Large intestine (tissue), 3 donors: ENCODE measurements at regions not wholly inside any gene's neighbourhood (a gene's known extent, or its start where the extent isn't known, plus 50 kb on each side); places are given as distances from the start of the nearest gene placed in this dataset.
"Not testable (repeated sequence)": the region's sequence is repeated elsewhere in the genome, so short reads cannot be mapped to it uniquely, and the experiment has no call there.

Source experiments
- DNase-seq, 2 donors: peaks; one replicate each; pipeline versions ENCODE4 v3.0.0 to v3.0.0-alpha.2; 2013
- H3K27ac ChIP-seq: one replicate; pipeline ENCODE4 v1.5.1; 2013; ENCODE audit warnings: low read length
- H3K27me3 ChIP-seq: 2 replicates; pipeline ENCODE4 v1.6.1; 2013; ENCODE audit warnings: low read length; ENCODE audit not compliant: control insufficient read depth, insufficient read depth
- H3K36me3 ChIP-seq: 2 replicates; pipeline ENCODE4 v1.6.1; 2013; ENCODE audit warnings: low read length; ENCODE audit not compliant: control insufficient read depth, insufficient read depth
- H3K4me1 ChIP-seq: one replicate; pipeline ENCODE4 v1.6.1; 2013; ENCODE audit warnings: low read length; ENCODE audit not compliant: control insufficient read depth, insufficient read depth
- H3K4me3 ChIP-seq: one replicate; pipeline ENCODE4 v1.5.1; 2013; ENCODE audit warnings: low read length
- H3K9me3 ChIP-seq: one replicate; pipeline ENCODE4 v1.6.1; 2013; ENCODE audit warnings: mild to moderate bottlenecking, low read depth, low read length, moderate library complexity; ENCODE audit not compliant: control insufficient read depth
- WGBS: methylation state at CpG from one replicate; pipeline ENCODE4 v1.1.5; 2013; ENCODE audit warnings: low lambda C conversion rate; ENCODE audit not compliant: insufficient coverage; 5-methylcytosine and 5-hydroxymethylcytosine counted together

DNA sequence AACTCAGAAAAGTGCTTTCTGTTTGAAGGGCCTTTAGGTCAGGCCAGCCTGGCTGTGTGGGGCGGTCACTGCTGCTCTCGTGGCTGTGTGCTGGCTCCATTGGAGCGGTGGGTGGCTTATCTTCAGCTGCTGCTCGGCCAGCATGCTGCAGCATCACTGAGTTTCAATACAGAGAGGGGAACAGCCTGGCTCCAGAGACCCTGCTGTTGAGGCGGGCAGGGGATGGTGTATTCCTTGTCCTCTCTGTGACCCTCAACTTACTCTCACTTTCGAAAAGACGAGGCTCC is 248.5 kb upstream of the ONECUT1 start:
- Histone ChIP-seq H3K27me3 (no peaks in the 10 kb centered on the region), H3K36me3 (no peaks in the 10 kb centered on the region), H3K27ac (no peak overlapping the region), H3K9me3 (no peaks in the 10 kb centered on the region), H3K4me3 (no peak overlapping the region), H3K4me1 (no peaks in the 10 kb centered on the region)
- DNase-seq: no peak
- no CpG with 5 or more reads among the region's 7 CpGs for WGBS

DNA sequence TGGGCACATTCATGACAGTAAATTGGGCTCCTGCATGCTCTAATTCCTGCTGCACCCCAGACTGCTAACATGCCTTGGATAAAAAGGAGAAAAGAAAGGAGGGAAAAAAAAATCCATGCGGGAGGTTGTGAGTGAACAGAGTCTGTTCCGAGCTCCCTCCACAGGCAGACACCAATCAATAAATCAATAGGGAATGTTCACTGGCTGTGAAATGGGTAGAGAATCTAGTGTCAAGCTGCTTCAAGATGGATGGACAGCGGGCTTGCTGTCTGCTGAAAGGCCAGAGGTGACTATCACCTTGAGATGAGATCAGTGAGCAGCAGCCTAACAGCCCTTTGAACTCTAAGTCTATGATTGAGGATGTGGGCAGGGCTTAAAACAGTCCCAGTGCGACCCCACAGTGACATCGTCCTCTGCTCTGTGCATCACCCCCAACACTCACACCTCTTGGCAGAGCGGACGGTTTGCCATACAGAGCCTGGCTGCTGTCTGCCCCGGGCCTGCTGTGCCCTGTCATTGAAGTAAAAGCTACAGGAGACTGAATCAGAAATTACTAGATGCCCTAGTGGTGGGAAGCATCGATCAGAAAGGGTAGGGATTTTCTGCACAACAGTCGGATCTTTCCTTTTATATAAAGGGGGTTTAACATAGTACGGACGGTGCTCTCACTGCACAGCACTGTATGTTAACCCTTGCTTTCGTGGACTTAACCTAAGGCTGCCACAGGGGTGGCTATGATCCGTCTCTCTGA is 247.9 kb upstream of the ONECUT1 start:
- Histone ChIP-seq H3K27me3 (no peaks in the 10 kb centered on the region), H3K9me3 (no peaks in the 10 kb centered on the region), H3K4me1 (no peaks in the 10 kb centered on the region), H3K4me3 (no peak overlapping the region), H3K36me3 (no peaks in the 10 kb centered on the region), H3K27ac (no peak overlapping the region)
- WGBS: 89% methylated on average over 5 of the region's 14 CpGs
- DNase-seq: no peak

DNA sequence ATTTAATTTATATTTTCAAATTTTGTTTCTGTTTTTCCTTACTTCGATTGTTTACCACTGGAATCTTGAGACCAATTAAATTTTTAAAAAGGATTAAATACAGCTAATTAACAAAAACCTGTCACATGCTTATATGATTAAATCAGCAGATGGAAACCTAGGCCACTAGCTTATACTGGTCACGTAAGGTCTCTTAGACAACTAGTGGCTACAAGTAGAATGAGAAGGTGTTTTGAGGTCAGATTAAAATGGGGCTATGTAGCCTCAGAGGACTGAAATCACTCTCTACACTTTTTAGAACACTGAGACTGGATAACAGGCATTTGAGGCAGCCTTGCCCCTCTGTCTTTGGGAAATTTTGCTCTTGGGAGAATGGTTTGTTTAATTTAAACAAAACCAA is 246.5 kb upstream of the ONECUT1 start:
- Histone ChIP-seq H3K9me3 (no peaks in the 10 kb centered on the region), H3K36me3 (no peaks in the 10 kb centered on the region), H3K27ac (no peak overlapping the region), H3K4me1 (no peaks in the 10 kb centered on the region), H3K4me3 (no peak overlapping the region), H3K27me3 (no peaks in the 10 kb centered on the region)
- DNase-seq: no peak
- 100% methylated on average over 1 of the region's 2 CpGs for WGBS

DNA sequence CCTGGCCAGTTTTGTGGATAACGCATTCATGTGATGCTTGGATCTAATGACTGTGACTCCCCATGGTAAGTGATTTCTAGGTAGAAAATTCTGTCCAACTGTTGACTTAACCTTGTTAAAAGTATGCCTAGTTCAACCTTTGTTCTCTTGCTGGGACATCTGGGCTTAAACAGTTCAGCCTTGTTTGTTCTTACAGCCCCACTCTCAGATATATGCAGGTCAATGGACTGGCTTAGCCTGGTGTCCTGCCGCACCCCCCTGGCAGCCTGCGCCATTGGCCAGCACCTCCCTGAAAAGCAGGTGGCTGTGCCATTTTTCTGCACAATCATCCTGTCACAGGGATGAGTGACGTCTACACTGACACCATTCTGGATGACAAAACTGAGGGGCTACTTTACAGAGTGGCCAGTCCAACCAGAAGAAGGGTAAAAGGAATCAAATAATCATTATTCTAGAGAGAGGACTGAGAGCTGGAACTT is 244.7 kb upstream of the ONECUT1 start:
- no CpG with 5 or more reads among the region's 4 CpGs for WGBS
- H3K27me3 ChIP-seq: no peaks in the 10 kb centered on the region
- H3K4me1 ChIP-seq: no peaks in the 10 kb centered on the region
- no peaks in the 10 kb centered on the region for H3K36me3 ChIP-seq
- no peak overlapping the region for H3K4me3 ChIP-seq
- DNase-seq: no peak
- H3K9me3 ChIP-seq: no peaks in the 10 kb centered on the region
- no peak overlapping the region for H3K27ac ChIP-seq

DNA sequence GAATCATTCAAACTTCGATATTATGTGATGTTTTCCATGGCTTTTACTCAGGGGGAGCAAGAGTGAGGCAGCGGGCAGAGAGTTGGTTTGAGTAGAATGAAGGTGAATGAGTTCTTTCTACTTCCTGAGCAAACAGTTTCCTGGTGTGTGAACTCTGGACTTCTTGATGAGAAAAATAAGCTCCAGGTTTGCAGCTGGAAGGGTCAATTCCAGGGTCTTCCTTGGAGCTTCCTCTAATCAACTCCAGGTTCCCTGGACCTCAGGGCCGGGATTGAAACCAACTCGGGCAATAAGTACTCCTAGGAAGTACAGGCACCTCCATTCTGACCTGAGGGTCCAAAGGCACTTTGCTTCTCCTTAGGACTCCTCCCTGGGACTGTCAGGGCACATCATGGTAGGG is 243.6 kb upstream of the ONECUT1 start:
- Histone ChIP-seq H3K9me3 (no peaks in the 10 kb centered on the region), H3K36me3 (no peaks in the 10 kb centered on the region), H3K27ac (no peak overlapping the region), H3K4me1 (no peaks in the 10 kb centered on the region), H3K4me3 (no peak overlapping the region), H3K27me3 (no peaks in the 10 kb centered on the region)
- 80% methylated on average over 1 of the region's 4 CpGs for WGBS
- DNase-seq: no peak

DNA sequence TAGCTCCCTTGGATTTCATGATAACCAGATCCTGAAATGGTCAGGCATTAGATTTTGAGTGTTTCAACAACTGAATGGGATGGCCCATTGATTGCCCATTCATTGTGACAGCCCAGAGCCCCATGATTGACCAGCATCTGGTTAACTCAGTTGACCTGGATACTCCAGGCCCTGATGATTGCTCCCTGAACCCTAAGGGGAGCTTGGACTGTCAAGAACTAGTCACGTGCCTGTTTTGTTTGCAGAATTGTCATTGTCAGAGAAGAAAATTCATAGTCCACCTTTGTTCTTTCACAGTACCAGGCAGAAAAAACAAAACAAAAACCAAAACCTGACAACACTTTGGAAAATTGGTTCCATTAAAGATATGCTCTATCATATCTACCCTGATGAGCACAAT is 241.3 kb upstream of the ONECUT1 start:
- Histone ChIP-seq H3K27ac (no peak overlapping the region), H3K9me3 (peaks cover 2% of the 10 kb centered on the region), H3K4me3 (no peak overlapping the region), H3K27me3 (no peaks in the 10 kb centered on the region), H3K36me3 (no peaks in the 10 kb centered on the region), H3K4me1 (no peaks in the 10 kb centered on the region)
- no peak for DNase-seq
- no CpG with 5 or more reads among the region's 1 CpG for WGBS

DNA sequence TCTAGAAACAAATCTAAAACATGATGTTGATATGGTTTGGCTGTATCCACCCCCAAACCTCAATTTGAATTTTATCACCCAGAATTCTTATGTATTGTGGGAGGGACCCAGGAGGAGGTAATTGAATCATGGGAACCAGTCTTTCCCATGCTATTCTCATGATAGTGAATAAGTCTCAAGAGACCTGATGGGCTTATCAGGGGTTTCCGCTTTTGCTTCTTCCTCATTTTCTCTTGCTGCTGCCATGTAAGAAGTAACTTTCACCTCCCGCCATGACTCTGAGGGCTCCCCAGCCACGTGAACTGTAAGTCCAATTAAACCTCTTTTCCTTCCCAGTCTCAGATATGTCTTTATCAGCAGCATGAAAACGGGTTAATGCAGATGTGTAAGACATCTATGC is 232.7 kb upstream of the ONECUT1 start:
- Histone ChIP-seq H3K27ac (no peak overlapping the region), H3K4me1 (no peaks in the 10 kb centered on the region), H3K36me3 (no peaks in the 10 kb centered on the region), H3K27me3 (no peaks in the 10 kb centered on the region), H3K9me3 (peaks cover under 1% of the 10 kb centered on the region), H3K4me3 (no peak overlapping the region)
- DNase-seq: no peak
- WGBS: 80% methylated on average over 1 of the region's 4 CpGs

DNA sequence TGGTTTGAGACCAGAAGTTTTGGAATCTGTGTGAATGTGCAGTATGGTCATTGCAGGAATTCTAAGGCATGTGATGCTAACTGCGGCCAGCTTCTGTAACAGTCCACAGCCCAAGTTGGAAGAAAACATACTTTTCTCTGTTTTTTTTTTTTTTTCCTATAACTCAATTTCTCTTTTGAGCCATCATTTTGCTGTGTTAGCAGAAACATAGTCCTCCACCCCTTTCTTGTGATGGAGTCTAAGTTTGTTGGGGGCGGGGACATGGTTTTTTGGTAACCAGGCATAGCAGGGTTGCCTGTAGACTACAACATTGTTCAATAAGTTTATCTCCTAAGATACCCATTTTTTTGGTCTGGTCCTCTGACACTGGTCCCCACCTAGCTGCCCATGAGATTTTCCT is 223.2 kb upstream of the ONECUT1 start:
- WGBS: 82% methylated on average over 2 of the region's 2 CpGs
- no peaks in the 10 kb centered on the region for H3K36me3 ChIP-seq
- no peaks in the 10 kb centered on the region for H3K9me3 ChIP-seq
- no peaks in the 10 kb centered on the region for H3K27me3 ChIP-seq
- H3K4me1 ChIP-seq: no peaks in the 10 kb centered on the region
- no peak for DNase-seq
- no peak overlapping the region for H3K27ac ChIP-seq
- H3K4me3 ChIP-seq: no peak overlapping the region

DNA sequence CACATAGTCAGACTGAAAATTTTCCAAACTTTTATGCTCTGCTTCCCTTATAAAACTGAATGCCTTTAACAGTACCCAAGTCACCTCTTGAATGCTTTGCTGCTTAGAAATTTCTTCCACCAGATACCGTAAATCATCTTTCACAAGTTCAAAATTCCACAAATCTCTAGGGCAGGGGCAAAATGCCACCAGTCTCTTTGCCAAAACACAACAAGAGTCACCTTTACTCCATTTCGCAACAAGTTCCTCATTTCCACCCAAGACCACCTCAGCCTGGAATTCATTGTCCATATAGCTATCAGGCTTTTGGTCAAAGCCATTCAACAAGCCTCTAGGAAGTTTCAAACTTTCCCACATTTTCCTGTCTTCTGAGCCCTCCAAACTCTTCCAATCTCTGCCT is 221.6 kb upstream of the ONECUT1 start:
- H3K36me3 ChIP-seq, H3K4me1 ChIP-seq, H3K27ac ChIP-seq, H3K27me3 ChIP-seq, H3K9me3 ChIP-seq, H3K4me3 ChIP-seq, DNase-seq: not testable (repeated sequence)
- 80% methylated on average over 1 of the region's 2 CpGs for WGBS

DNA sequence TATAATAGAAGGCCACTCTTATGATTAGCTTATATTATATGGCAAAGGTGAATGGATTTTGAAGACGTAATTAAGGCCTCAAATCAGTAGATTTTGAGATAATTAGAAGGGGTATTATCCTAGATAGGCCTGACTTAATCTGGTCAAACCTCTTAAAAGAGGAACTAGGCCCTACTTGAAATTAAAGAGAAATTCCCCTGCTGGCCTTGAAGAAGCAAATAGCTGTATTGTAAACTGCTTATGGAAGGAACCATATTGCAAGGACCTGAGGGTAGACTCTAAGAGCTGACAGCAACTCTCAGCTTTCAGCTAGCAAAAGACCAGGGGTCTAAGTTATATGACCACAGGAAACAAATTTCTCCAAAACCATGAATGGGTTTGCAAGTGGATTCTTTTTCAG is 219.0 kb upstream of the ONECUT1 start:
- Histone ChIP-seq H3K9me3 (no peaks in the 10 kb centered on the region), H3K4me3 (no peak overlapping the region), H3K36me3 (no peaks in the 10 kb centered on the region), H3K27me3 (no peaks in the 10 kb centered on the region), H3K4me1 (no peaks in the 10 kb centered on the region), H3K27ac (no peak overlapping the region)
- DNase-seq: no peak
- WGBS: 100% methylated on average over 1 of the region's 1 CpG

DNA sequence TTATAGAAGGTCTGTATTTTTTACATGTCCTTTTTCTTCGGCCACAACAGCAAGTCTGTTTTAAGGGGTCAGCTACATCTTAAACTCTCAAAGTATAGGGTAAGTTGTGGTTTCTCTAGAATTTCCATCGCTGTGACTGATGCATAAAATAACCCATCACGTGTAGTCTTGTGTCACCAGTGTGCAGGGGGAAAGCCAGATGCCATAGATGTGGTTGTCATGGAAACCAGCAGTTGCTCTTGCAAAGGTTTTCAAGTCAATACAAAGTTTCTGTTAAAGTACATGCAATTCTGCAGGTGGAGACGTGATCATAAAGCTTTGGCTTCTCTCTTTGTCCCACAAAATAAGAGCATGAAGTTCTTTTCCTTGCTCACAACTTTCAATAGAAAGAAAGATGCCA is 210.3 kb upstream of the ONECUT1 start:
- H3K27me3 ChIP-seq: no peaks in the 10 kb centered on the region

More for the DNA sequence above, 210.3 kb upstream of the ONECUT1 start:
- Histone ChIP-seq H3K9me3 (no peaks in the 10 kb centered on the region), H3K36me3 (no peaks in the 10 kb centered on the region), H3K27ac (no peak overlapping the region), H3K4me1 (no peaks in the 10 kb centered on the region), H3K4me3 (no peak overlapping the region)
- 56% methylated on average over 1 of the region's 4 CpGs for WGBS
- no peak for DNase-seq
